Keratinocyte (primary cell): ENCODE measurements at regions not wholly inside any gene's neighbourhood (a gene's known extent, or its start where the extent isn't known, plus 50 kb on each side); places are given as distances from the start of the nearest gene placed in this dataset.

Experiments used
- EZH2 ChIP-seq: IDR thresholded peaks from one replicate; pipeline ENCODE4 v1.6.1; 2012; ENCODE audit warnings: inconsistent platforms, mild to moderate bottlenecking, low read length, moderate library complexity
- TF ChIP-seq, protein P1 (sequence below), 3 experiments: IDR thresholded peaks in 1 of 3; conservative IDR thresholded peaks in 1 of 3; optimal IDR thresholded peaks in 1 of 3; 2 replicates in 2 of 3; 3 replicates in 1 of 3; pipeline versions ENCODE3 to v1.5.1; 2011; ENCODE audit warnings: low read length in 3 of 3, mild to moderate bottlenecking in 3 of 3, moderate library complexity in 2 of 3, control low read depth in 1 of 3, inconsistent platforms in 1 of 3; ENCODE audit not compliant: insufficient read depth in 2 of 3; ENCODE audit errors: extremely low read depth in 1 of 3

DNA sequence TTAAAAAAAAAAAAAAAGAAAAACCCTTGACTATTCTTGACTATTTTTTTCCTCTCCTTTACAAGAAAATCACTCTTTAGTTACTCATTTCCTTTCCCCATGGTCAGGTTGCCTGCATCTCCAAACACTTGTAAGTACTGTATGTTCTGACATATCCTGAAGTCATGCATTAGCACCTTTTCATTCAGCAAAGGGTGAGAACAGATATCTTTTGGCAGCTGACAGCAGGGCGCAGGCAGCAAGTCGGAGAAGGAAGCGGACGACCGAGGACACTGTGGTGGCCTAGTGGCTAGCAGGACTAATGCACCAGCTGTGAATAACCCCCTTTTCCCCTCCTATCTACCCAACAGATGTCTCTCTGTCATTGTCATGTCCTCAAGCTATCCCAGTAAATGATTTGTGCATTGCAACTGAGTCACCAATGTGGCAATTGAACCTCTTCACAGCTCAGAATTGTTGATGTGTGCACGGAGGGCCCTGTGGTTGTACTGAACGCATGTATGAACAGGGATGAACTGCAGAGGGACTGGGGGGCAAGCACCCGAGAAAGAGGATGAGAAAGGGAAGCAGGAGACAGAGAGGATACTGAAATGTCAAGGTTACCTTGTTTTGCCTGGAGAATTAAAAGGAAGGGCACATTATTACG is 996.0 kb upstream of the ARRDC3 start:
- TF ChIP-seq, protein P1, sequence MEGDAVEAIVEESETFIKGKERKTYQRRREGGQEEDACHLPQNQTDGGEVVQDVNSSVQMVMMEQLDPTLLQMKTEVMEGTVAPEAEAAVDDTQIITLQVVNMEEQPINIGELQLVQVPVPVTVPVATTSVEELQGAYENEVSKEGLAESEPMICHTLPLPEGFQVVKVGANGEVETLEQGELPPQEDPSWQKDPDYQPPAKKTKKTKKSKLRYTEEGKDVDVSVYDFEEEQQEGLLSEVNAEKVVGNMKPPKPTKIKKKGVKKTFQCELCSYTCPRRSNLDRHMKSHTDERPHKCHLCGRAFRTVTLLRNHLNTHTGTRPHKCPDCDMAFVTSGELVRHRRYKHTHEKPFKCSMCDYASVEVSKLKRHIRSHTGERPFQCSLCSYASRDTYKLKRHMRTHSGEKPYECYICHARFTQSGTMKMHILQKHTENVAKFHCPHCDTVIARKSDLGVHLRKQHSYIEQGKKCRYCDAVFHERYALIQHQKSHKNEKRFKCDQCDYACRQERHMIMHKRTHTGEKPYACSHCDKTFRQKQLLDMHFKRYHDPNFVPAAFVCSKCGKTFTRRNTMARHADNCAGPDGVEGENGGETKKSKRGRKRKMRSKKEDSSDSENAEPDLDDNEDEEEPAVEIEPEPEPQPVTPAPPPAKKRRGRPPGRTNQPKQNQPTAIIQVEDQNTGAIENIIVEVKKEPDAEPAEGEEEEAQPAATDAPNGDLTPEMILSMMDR (optimal IDR thresholded peaks at IDR 0.05 in 1 of 3, IDR thresholded peaks at IDR 0.05 in 1 of 3, conservative IDR thresholded peaks at IDR 0.05 in 1 of 3; ENCODE audit: extremely low read depth in 1 of 3, insufficient read depth in 2 of 3, low read length in 3 of 3), result no peak
- no peak for TF ChIP-seq EZH2
